ENCODE measurements at regions not wholly inside any gene's neighbourhood (a gene's known extent, or its start where the extent isn't known, plus 50 kb on each side); places are given as distances from the start of the nearest gene placed in this dataset.

- Histone ChIP-seq H3K36me3 (ENCODE audit: control insufficient read depth in 2 of 2, insufficient read depth in 2 of 2, low read length in 2 of 2) (no peaks in the 10 kb centered on the region), H3K9ac (ENCODE audit: low read depth in 1 of 2, low read length in 2 of 2) (no peak overlapping the region), H3K27me3 (ENCODE audit: control insufficient read depth in 2 of 2, insufficient read depth in 2 of 2, low read length in 2 of 2) (no peaks in the 10 kb centered on the region), H3K4me1 (ENCODE audit: control insufficient read depth in 2 of 2, insufficient read depth in 2 of 2, low read length in 2 of 2) (no peaks in the 10 kb centered on the region), H3K4me3 (ENCODE audit: low read length in 2 of 2) (no peak overlapping the region), H3K9me3 (ENCODE audit: control insufficient read depth in 2 of 2, low read length in 2 of 2) (no peaks in the 10 kb centered on the region), H3K27ac (ENCODE audit: low read depth in 2 of 2, low read length in 2 of 2) (no peak overlapping the region)
Observed at GRCh38 chr11:92725352-92725751, 244.1 kb upstream of the MTNR1B start.

GRCh38 chr11:92727123-92727522 lies 242.3 kb upstream of the MTNR1B start:
- Histone ChIP-seq H3K9me3 (ENCODE audit: control insufficient read depth in 2 of 2, low read length in 2 of 2) (no peaks in the 10 kb centered on the region), H3K4me3 (ENCODE audit: low read length in 2 of 2) (no peak overlapping the region), H3K4me1 (ENCODE audit: control insufficient read depth in 2 of 2, insufficient read depth in 2 of 2, low read length in 2 of 2) (no peaks in the 10 kb centered on the region), H3K36me3 (ENCODE audit: control insufficient read depth in 2 of 2, insufficient read depth in 2 of 2, low read length in 2 of 2) (no peaks in the 10 kb centered on the region), H3K27ac (ENCODE audit: low read depth in 2 of 2, low read length in 2 of 2) (no peak overlapping the region), H3K27me3 (ENCODE audit: control insufficient read depth in 2 of 2, insufficient read depth in 2 of 2, low read length in 2 of 2) (no peaks in the 10 kb centered on the region), H3K9ac (ENCODE audit: low read depth in 1 of 2, low read length in 2 of 2) (no peak overlapping the region)

DNA sequence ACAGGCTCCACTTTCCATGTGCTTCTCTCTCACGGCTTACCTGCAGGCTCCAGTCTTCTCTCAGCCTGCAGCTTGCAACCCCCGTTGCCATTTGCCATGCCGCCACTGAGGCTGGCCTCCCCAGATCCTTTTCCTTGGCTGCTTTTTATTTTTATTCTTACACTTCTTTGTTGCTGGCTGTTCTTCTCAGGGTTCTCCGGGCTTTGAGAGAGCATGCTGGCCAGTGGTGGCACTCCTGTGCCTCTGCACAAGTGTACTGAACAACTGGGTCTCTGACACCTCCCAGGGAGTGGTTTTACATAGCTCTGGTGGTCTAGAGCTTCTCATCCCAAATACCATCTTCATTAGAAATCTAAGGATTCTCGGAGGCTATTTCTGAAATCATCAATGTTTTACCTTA lies 241.7 kb upstream of the MTNR1B start:
- no peak overlapping the region for H3K27ac ChIP-seq (ENCODE audit: low read depth in 2 of 2, low read length in 2 of 2)

DNA sequence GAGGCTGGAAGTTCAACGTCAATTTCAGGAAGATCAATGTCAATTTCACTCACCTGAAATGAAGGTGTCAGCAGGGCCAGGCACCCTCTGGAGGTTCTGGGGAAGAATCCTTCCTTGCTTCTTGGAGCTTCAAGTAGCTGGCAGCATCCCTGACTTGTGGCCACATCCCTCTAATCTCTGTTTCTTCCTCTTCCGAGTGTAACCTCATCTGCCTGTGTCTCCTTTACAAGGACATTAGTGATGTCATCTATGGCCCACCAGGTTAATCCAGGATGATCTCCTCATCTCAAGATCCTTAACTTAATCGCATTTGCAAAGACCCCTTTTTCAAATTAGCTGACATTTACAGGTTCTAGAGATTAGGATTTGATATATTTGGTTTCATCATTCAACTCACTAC lies 240.8 kb upstream of the MTNR1B start:
- Histone ChIP-seq H3K27me3 (ENCODE audit: control insufficient read depth in 2 of 2, insufficient read depth in 2 of 2, low read length in 2 of 2) (no peaks in the 10 kb centered on the region), H3K4me3 (ENCODE audit: low read length in 2 of 2) (no peak overlapping the region), H3K27ac (ENCODE audit: low read depth in 2 of 2, low read length in 2 of 2) (no peak overlapping the region), H3K36me3 (ENCODE audit: control insufficient read depth in 2 of 2, insufficient read depth in 2 of 2, low read length in 2 of 2) (no peaks in the 10 kb centered on the region), H3K9ac (ENCODE audit: low read depth in 1 of 2, low read length in 2 of 2) (no peak overlapping the region), H3K4me1 (ENCODE audit: control insufficient read depth in 2 of 2, insufficient read depth in 2 of 2, low read length in 2 of 2) (no peaks in the 10 kb centered on the region), H3K9me3 (ENCODE audit: control insufficient read depth in 2 of 2, low read length in 2 of 2) (no peaks in the 10 kb centered on the region)

More for the DNA sequence above, 241.7 kb upstream of the MTNR1B start:
- Histone ChIP-seq H3K9ac (ENCODE audit: low read depth in 1 of 2, low read length in 2 of 2) (no peak overlapping the region), H3K4me3 (ENCODE audit: low read length in 2 of 2) (no peak overlapping the region), H3K27me3 (ENCODE audit: control insufficient read depth in 2 of 2, insufficient read depth in 2 of 2, low read length in 2 of 2) (no peaks in the 10 kb centered on the region), H3K4me1 (ENCODE audit: control insufficient read depth in 2 of 2, insufficient read depth in 2 of 2, low read length in 2 of 2) (no peaks in the 10 kb centered on the region), H3K9me3 (ENCODE audit: control insufficient read depth in 2 of 2, low read length in 2 of 2) (no peaks in the 10 kb centered on the region), H3K36me3 (ENCODE audit: control insufficient read depth in 2 of 2, insufficient read depth in 2 of 2, low read length in 2 of 2) (no peaks in the 10 kb centered on the region)

DNA sequence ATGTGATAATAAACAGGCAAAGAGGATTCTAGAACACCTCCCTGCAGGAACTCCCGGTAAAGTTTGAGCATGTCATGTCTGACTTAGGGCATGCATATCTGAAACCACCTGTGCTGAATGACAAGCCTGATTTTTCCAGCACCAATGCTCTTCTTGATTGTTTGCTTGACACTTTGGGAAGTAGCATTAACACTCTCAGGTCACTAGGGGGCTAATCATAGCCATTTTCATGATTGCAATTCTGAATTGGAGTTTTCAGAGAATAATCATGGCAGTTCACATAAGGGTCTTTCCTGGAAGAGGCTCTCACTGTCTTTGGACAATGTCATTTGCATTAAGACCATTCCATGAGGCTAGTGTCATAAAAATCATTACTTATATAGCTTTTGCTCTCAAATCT lies 234.4 kb upstream of the MTNR1B start:
- H3K4me1 ChIP-seq (ENCODE audit: control insufficient read depth in 2 of 2, insufficient read depth in 2 of 2, low read length in 2 of 2), result no peaks in the 10 kb centered on the region
- H3K9me3 ChIP-seq (ENCODE audit: control insufficient read depth in 2 of 2, low read length in 2 of 2), result no peaks in the 10 kb centered on the region
- no peak overlapping the region for H3K9ac ChIP-seq (ENCODE audit: low read depth in 1 of 2, low read length in 2 of 2)
- H3K27me3 ChIP-seq (ENCODE audit: control insufficient read depth in 2 of 2, insufficient read depth in 2 of 2, low read length in 2 of 2), result no peaks in the 10 kb centered on the region
- H3K4me3 ChIP-seq (ENCODE audit: low read length in 2 of 2), result no peak overlapping the region
- H3K27ac ChIP-seq (ENCODE audit: low read depth in 2 of 2, low read length in 2 of 2), result no peak overlapping the region
- no peaks in the 10 kb centered on the region for H3K36me3 ChIP-seq (ENCODE audit: control insufficient read depth in 2 of 2, insufficient read depth in 2 of 2, low read length in 2 of 2)

- H3K27ac ChIP-seq (ENCODE audit: low read depth in 2 of 2, low read length in 2 of 2), result no peak overlapping the region
- H3K9me3 ChIP-seq (ENCODE audit: control insufficient read depth in 2 of 2, low read length in 2 of 2), result no peaks in the 10 kb centered on the region
- H3K4me3 ChIP-seq (ENCODE audit: low read length in 2 of 2), result no peak overlapping the region
- no peaks in the 10 kb centered on the region for H3K4me1 ChIP-seq (ENCODE audit: control insufficient read depth in 2 of 2, insufficient read depth in 2 of 2, low read length in 2 of 2)
- H3K36me3 ChIP-seq (ENCODE audit: control insufficient read depth in 2 of 2, insufficient read depth in 2 of 2, low read length in 2 of 2), result no peaks in the 10 kb centered on the region
- H3K27me3 ChIP-seq (ENCODE audit: control insufficient read depth in 2 of 2, insufficient read depth in 2 of 2, low read length in 2 of 2), result no peaks in the 10 kb centered on the region
- H3K9ac ChIP-seq (ENCODE audit: low read depth in 1 of 2, low read length in 2 of 2), result no peak overlapping the region
Observed at GRCh38 chr11:92738276-92738675, 231.2 kb upstream of the MTNR1B start.

GRCh38 chr11:92739041-92739440 lies 230.4 kb upstream of the MTNR1B start:
- H3K27me3 ChIP-seq (ENCODE audit: control insufficient read depth in 2 of 2, insufficient read depth in 2 of 2, low read length in 2 of 2), result no peaks in the 10 kb centered on the region
- H3K9me3 ChIP-seq (ENCODE audit: control insufficient read depth in 2 of 2, low read length in 2 of 2), result no peaks in the 10 kb centered on the region
- no peak overlapping the region for H3K27ac ChIP-seq (ENCODE audit: low read depth in 2 of 2, low read length in 2 of 2)
- no peaks in the 10 kb centered on the region for H3K4me1 ChIP-seq (ENCODE audit: control insufficient read depth in 2 of 2, insufficient read depth in 2 of 2, low read length in 2 of 2)
- H3K36me3 ChIP-seq (ENCODE audit: control insufficient read depth in 2 of 2, insufficient read depth in 2 of 2, low read length in 2 of 2), result no peaks in the 10 kb centered on the region
- H3K4me3 ChIP-seq (ENCODE audit: low read length in 2 of 2), result no peak overlapping the region
- H3K9ac ChIP-seq (ENCODE audit: low read depth in 1 of 2, low read length in 2 of 2), result no peak overlapping the region

GRCh38 chr11:92739491-92739890 lies 230.0 kb upstream of the MTNR1B start:
- Histone ChIP-seq H3K4me3 (ENCODE audit: low read length in 2 of 2) (no peak overlapping the region), H3K27me3 (ENCODE audit: control insufficient read depth in 2 of 2, insufficient read depth in 2 of 2, low read length in 2 of 2) (no peaks in the 10 kb centered on the region), H3K9ac (ENCODE audit: low read depth in 1 of 2, low read length in 2 of 2) (no peak overlapping the region), H3K36me3 (ENCODE audit: control insufficient read depth in 2 of 2, insufficient read depth in 2 of 2, low read length in 2 of 2) (no peaks in the 10 kb centered on the region), H3K27ac (ENCODE audit: low read depth in 2 of 2, low read length in 2 of 2) (no peak overlapping the region), H3K4me1 (ENCODE audit: control insufficient read depth in 2 of 2, insufficient read depth in 2 of 2, low read length in 2 of 2) (no peaks in the 10 kb centered on the region), H3K9me3 (ENCODE audit: control insufficient read depth in 2 of 2, low read length in 2 of 2) (no peaks in the 10 kb centered on the region)

GRCh38 chr11:92740276-92740675 lies 229.2 kb upstream of the MTNR1B start:
- Histone ChIP-seq H3K4me3 (ENCODE audit: low read length in 2 of 2) (no peak overlapping the region), H3K27ac (ENCODE audit: low read depth in 2 of 2, low read length in 2 of 2) (no peak overlapping the region)

DNA sequence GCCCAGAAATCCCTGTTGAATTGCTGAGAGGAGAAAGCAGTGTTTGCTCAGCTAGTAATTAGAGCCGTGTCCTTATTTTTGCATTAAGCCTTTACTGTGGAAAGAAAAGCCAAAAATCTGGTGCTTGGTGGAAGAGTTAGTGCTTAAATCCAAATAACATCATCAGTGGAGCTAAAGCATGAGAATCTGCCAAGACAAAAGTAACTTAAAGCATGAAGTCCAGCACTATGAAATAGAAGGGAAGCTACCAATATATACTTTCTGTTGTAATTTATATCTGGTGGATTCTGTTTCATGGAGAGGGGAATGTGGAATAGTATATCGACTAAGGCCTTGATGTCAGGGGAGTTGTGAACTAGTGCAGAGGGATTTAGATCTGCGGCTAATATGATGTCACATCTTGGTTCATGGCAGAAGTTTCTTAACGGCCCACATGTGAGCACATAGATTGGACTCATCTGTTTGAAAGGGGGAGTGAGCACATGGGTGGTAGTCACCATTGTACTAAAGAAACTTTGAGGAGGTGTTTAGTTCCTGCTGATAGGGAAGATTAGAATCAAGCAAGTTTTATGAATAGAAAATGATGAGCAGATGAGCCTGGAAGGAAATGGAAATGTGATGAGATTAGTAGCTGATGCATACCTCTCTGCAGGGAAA lies 224.4 kb upstream of the MTNR1B start:
- no peaks in the 10 kb centered on the region for H3K9me3 ChIP-seq (ENCODE audit: control insufficient read depth in 2 of 2, low read length in 2 of 2)
- H3K27ac ChIP-seq (ENCODE audit: low read depth in 2 of 2, low read length in 2 of 2), result no peak overlapping the region
- H3K36me3 ChIP-seq (ENCODE audit: control insufficient read depth in 2 of 2, insufficient read depth in 2 of 2, low read length in 2 of 2), result no peaks in the 10 kb centered on the region
- no peak overlapping the region for H3K4me3 ChIP-seq (ENCODE audit: low read length in 2 of 2)
- no peak overlapping the region for H3K9ac ChIP-seq (ENCODE audit: low read depth in 1 of 2, low read length in 2 of 2)
- no peaks in the 10 kb centered on the region for H3K27me3 ChIP-seq (ENCODE audit: control insufficient read depth in 2 of 2, insufficient read depth in 2 of 2, low read length in 2 of 2)
- H3K4me1 ChIP-seq (ENCODE audit: control insufficient read depth in 2 of 2, insufficient read depth in 2 of 2, low read length in 2 of 2), result no peaks in the 10 kb centered on the region

More at GRCh38 chr11:92740276-92740675, 229.2 kb upstream of the MTNR1B start:
- Histone ChIP-seq H3K27me3 (ENCODE audit: control insufficient read depth in 2 of 2, insufficient read depth in 2 of 2, low read length in 2 of 2) (no peaks in the 10 kb centered on the region), H3K4me1 (ENCODE audit: control insufficient read depth in 2 of 2, insufficient read depth in 2 of 2, low read length in 2 of 2) (no peaks in the 10 kb centered on the region), H3K36me3 (ENCODE audit: control insufficient read depth in 2 of 2, insufficient read depth in 2 of 2, low read length in 2 of 2) (no peaks in the 10 kb centered on the region), H3K9me3 (ENCODE audit: control insufficient read depth in 2 of 2, low read length in 2 of 2) (no peaks in the 10 kb centered on the region), H3K9ac (ENCODE audit: low read depth in 1 of 2, low read length in 2 of 2) (no peak overlapping the region)

GRCh38 chr11:92750794-92751193 lies 218.7 kb upstream of the MTNR1B start:
- no peaks in the 10 kb centered on the region for H3K9me3 ChIP-seq (ENCODE audit: control insufficient read depth in 2 of 2, low read length in 2 of 2)
- no peak overlapping the region for H3K27ac ChIP-seq (ENCODE audit: low read depth in 2 of 2, low read length in 2 of 2)
- H3K4me1 ChIP-seq (ENCODE audit: control insufficient read depth in 2 of 2, insufficient read depth in 2 of 2, low read length in 2 of 2), result peaks cover 0 to 4% of the 10 kb centered on the region in 2 donors
- H3K9ac ChIP-seq (ENCODE audit: low read depth in 1 of 2, low read length in 2 of 2), result no peak overlapping the region
- no peaks in the 10 kb centered on the region for H3K27me3 ChIP-seq (ENCODE audit: control insufficient read depth in 2 of 2, insufficient read depth in 2 of 2, low read length in 2 of 2)
- H3K36me3 ChIP-seq (ENCODE audit: control insufficient read depth in 2 of 2, insufficient read depth in 2 of 2, low read length in 2 of 2), result no peaks in the 10 kb centered on the region
- no peak overlapping the region for H3K4me3 ChIP-seq (ENCODE audit: low read length in 2 of 2)
